Chondrocyte (in vitro differentiated cells): ENCODE measurements at regions not wholly inside any gene's neighbourhood (a gene's known extent, or its start where the extent isn't known, plus 50 kb on each side); places are given as distances from the start of the nearest gene placed in this dataset.
A peak's percentile ranks its signal among the peaks of the same experiment; 100 is the strongest.

ENCODE experiments used
- DNase-seq: peaks from one replicate; pipeline ENCODE4 v3.0.0; 2021; ENCODE audit warnings: mixed read lengths, low spot score
- H3K27ac Mint-ChIP-seq: one replicate; pipeline ENCODE4 v1.8.0; 2021; ENCODE audit warnings: mild to moderate bottlenecking, moderate library complexity, mixed read lengths; ENCODE audit not compliant: unreplicated experiment
- H3K27me3 Mint-ChIP-seq: 2 replicates; pipeline ENCODE4 v1.8.0; 2021; ENCODE audit warnings: low read depth, mixed read lengths
- H3K36me3 Mint-ChIP-seq: 2 replicates; pipeline ENCODE4 v1.8.0; 2021; ENCODE audit warnings: low read depth, mixed read lengths
- H3K4me1 Mint-ChIP-seq: 2 replicates; pipeline ENCODE4 v1.8.0; 2021; ENCODE audit warnings: low read depth, mild to moderate bottlenecking, mixed read lengths
- H3K4me3 Mint-ChIP-seq: one replicate; pipeline ENCODE4 v1.8.0; 2021; ENCODE audit warnings: mild to moderate bottlenecking, moderate library complexity, mixed read lengths; ENCODE audit not compliant: unreplicated experiment
- H3K9me3 Mint-ChIP-seq: 2 replicates; pipeline ENCODE4 v1.8.0; 2021; ENCODE audit warnings: low read depth, mixed read lengths
- TF ChIP-seq, protein P1 (sequence below): fragments of 200-600 bp; sonication (generic); IDR thresholded peaks from 2 replicates; pipeline ENCODE4 v1.5.0; 2021; ENCODE audit warnings: antibody characterized with exemption, mild to moderate bottlenecking, moderate library complexity

DNA sequence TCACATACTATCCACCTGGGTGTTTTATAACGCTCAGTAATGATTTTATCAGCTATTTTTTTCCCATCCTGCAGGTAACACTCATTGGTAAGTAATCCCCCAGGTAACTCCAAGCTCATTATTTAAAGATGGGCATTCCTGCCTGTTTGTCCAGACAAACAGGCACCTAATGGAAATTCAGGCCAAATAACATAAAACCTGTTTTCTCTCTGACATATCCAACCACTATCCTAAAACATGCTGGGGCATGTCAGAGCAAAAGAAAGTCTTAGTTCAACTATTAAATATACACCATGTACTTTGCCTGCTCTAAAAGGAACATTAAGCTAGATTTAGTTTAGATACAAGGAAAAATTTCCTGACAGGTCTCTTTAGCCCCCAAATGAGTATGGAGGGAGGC, 987.7 kb downstream of the TTLL7 start:
- Mint-ChIP-seq H3K27ac (no peak overlapping the region), H3K27me3 (no peaks in the 10 kb centered on the region), H3K9me3 (peaks cover 4% of the 10 kb centered on the region)

DNA sequence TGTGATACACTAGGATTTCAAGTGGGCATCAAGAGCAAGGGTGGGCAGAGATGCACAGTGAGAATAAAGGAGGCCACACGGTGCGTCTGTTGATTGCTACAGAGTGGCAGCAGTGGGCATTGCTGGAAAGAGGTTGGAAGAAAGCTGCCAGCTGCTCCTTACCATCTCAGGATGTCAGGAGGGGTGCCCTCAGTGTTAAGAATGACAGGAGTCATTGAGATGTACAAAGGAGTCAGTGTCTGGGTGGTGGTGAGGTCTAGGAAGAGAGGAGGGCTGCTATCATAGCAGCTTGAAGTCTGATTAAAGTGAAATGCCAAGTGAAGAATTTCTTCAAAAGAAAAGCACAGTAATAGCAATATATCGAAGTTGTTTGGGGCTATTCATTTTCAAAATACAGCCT, 992.7 kb downstream of the TTLL7 start:
- H3K4me3 Mint-ChIP-seq, result no peak overlapping the region
- peaks cover 4% of the 10 kb centered on the region for H3K9me3 Mint-ChIP-seq
- DNase-seq, result no peak
- H3K27ac Mint-ChIP-seq, result no peak overlapping the region
- TF ChIP-seq, protein P1, sequence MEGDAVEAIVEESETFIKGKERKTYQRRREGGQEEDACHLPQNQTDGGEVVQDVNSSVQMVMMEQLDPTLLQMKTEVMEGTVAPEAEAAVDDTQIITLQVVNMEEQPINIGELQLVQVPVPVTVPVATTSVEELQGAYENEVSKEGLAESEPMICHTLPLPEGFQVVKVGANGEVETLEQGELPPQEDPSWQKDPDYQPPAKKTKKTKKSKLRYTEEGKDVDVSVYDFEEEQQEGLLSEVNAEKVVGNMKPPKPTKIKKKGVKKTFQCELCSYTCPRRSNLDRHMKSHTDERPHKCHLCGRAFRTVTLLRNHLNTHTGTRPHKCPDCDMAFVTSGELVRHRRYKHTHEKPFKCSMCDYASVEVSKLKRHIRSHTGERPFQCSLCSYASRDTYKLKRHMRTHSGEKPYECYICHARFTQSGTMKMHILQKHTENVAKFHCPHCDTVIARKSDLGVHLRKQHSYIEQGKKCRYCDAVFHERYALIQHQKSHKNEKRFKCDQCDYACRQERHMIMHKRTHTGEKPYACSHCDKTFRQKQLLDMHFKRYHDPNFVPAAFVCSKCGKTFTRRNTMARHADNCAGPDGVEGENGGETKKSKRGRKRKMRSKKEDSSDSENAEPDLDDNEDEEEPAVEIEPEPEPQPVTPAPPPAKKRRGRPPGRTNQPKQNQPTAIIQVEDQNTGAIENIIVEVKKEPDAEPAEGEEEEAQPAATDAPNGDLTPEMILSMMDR, result no peak
- no peaks in the 10 kb centered on the region for H3K27me3 Mint-ChIP-seq
- no peaks in the 10 kb centered on the region for H3K36me3 Mint-ChIP-seq
- no peaks in the 10 kb centered on the region for H3K4me1 Mint-ChIP-seq

More for the DNA sequence above, 987.7 kb downstream of the TTLL7 start:
- TF ChIP-seq, protein P1, result no peak
- no peaks in the 10 kb centered on the region for H3K36me3 Mint-ChIP-seq
- no peak for DNase-seq
- H3K4me1 Mint-ChIP-seq, result peaks cover 6% of the 10 kb centered on the region
- H3K4me3 Mint-ChIP-seq, result no peak overlapping the region

DNA sequence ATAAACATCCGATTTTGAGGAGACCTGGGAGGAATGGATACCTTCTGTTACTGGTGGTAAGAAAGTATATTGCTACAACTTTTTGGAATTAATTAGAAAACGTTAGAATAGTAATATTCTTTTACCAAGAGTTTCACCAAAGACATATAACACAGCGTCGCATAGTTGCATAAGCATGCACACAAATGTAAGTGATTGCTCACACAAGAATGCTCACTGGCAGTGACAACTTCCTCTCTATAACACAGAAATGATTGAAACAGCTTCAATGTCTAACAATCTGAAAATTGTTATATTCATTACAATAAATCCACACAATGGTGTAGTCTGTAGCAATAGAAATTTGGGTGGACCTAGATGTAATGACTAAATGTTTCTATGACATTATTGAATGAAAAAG, 998.6 kb downstream of the TTLL7 start:
- H3K27me3 Mint-ChIP-seq, result no peaks in the 10 kb centered on the region
- H3K27ac Mint-ChIP-seq, result no peak overlapping the region
- H3K36me3 Mint-ChIP-seq, result no peaks in the 10 kb centered on the region
- H3K4me1 Mint-ChIP-seq, result peaks cover 13% of the 10 kb centered on the region
- no peak overlapping the region for H3K4me3 Mint-ChIP-seq
- DNase-seq, result no peak
- H3K9me3 Mint-ChIP-seq, result no peaks in the 10 kb centered on the region
- TF ChIP-seq, protein P1, result no peak

DNA sequence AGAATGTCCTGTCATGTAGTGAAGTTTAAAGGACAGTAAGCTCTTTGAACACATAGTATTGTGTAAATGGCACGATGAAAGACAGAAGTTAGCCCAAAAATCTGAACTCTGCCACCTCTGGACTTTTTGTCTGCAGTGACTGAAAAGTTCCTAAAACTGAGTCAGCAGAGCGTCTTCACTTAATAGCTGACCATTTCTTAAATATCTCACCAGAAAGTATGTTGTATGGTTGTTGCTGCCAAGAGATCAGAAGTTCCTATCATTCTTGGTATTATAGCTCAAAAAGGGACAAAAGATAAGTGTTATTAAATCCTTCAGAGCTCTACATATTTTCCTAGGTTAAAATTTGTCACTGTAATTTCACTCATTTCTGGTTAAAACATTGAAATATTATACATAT, 1003.0 kb downstream of the TTLL7 start:
- Mint-ChIP-seq H3K4me3 (no peak overlapping the region), H3K4me1 (peaks cover 22% of the 10 kb centered on the region), H3K36me3 (no peaks in the 10 kb centered on the region), H3K27ac (peak overlapping the region; percentile 30), H3K9me3 (peaks cover 7% of the 10 kb centered on the region), H3K27me3 (no peaks in the 10 kb centered on the region)
- no peak for DNase-seq
- TF ChIP-seq, protein P1, result no peak

DNA sequence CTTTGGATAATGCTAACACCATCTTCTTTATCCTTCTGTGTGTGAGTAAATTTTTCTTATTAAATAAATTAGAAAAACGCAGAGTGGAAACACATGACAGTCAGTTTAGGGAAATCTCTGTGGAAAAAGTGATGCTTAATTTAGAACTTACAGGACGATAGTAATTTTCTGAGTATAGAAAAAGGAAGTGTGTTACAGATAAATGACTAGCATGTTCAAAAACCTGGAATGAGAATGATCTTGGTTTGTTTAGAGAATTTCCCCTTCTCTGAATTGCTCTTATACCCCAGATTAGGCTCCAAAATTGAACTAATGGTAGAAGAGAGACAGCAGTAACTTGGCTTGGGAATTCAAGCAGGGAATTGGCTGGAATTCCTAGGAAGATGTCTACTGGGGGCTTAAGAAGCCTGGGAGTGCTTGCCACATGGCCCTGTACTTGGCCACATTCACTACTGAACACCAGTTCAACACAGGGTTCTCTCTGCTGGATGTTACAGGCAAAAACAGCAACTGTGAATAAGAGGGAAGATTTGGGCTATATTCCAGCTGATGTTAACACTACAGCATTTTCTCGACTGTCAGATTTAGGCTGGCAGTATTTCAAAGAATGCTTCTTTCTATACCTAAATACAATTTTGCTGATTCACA, 1004.2 kb downstream of the TTLL7 start:
- peaks cover 7% of the 10 kb centered on the region for H3K9me3 Mint-ChIP-seq

More for the DNA sequence above, 1004.2 kb downstream of the TTLL7 start:
- Mint-ChIP-seq H3K36me3 (no peaks in the 10 kb centered on the region), H3K27ac (no peak overlapping the region), H3K4me1 (peaks cover 22% of the 10 kb centered on the region), H3K27me3 (no peaks in the 10 kb centered on the region), H3K4me3 (no peak overlapping the region)
- TF ChIP-seq, protein P1, result no peak
- DNase-seq, result no peak
